K562 (cell line): ENCODE measurements at regions not wholly inside any gene's neighbourhood (a gene's known extent, or its start where the extent isn't known, plus 50 kb on each side); places are given as distances from the start of the nearest gene placed in this dataset.

Source experiments
- ATAC-seq: fragments of 200-7000 bp; cut with Tn5 transposase; 3 replicates; pipeline ENCODE4 v1.9.1; 2020; ENCODE audit warnings: moderate library complexity
- BruUV-seq: library from RNA; stranded (reverse); fragments of 400-500 nt; replicated peaks from 2 replicates; lab custom pipeline; 2021; lab: Mats Ljungman, UMichigan
- CTCF ChIA-PET: fragments of 300-600 bp; formaldehyde crosslinking; extraction: SDS; loops from one replicate; lab custom pipeline; 2021; ENCODE audit warnings: low intra/inter-chr PET ratio; lab: Yijun Ruan, JAX
- POLR2A ChIA-PET: fragments of 300-600, 350-650 bp; sonication (Branson Sonifier 250); formaldehyde crosslinking; extraction: SDS; loops from one replicate; lab custom pipeline; 2021; ENCODE audit warnings: antibody characterized with exemption, inconsistent platforms; lab: Yijun Ruan, JAX
- DNase-seq, 4 experiments: peaks; one replicate each; pipeline versions ENCODE4 v3.0.0 to v3.0.0-alpha.2; 2011 to 2018; ENCODE audit warnings: low spot score in 3 of 4, mixed read lengths in 3 of 4; ENCODE audit errors: extremely low read depth in 1 of 4
- FAIRE-seq: peaks from 2 replicates; lab custom pipeline; 2011; peaks lifted over from hg19 to GRCh38; lab: Jason Lieb, UNC
- H2AFZ ChIP-seq: 2 replicates; pipeline ENCODE4 v1.6.0; 2011; ENCODE audit warnings: low read depth, low read length, control low read depth, inconsistent platforms
- H3K27ac ChIP-seq: fragments of 200-600 bp; 3 replicates; pipeline ENCODE4 v1.8.0; 2011; ENCODE audit warnings: low read depth, mild to moderate bottlenecking, control low read depth, inconsistent platforms, low read length, moderate library complexity, mixed read lengths; ENCODE audit errors: extremely low read depth
- H3K27me3 ChIP-seq, 2 experiments: fragments of 300-600 bp in 1 of 2; 2 replicates in 1 of 2; 3 replicates in 1 of 2; pipeline versions ENCODE4 v1.6.0 to v1.8.0; 2011; ENCODE audit warnings: inconsistent platforms in 2 of 2, low read length in 2 of 2, mild to moderate bottlenecking in 1 of 2, mixed read lengths in 1 of 2, moderate library complexity in 1 of 2; ENCODE audit not compliant: control insufficient read depth in 2 of 2, insufficient read depth in 2 of 2
- H3K36me3 ChIP-seq: fragments of 300-600 bp; 3 replicates; pipeline ENCODE4 v1.8.0; 2011; ENCODE audit warnings: mild to moderate bottlenecking, low read length, inconsistent platforms; ENCODE audit not compliant: control insufficient read depth, insufficient read depth
- H3K4me1 ChIP-seq, 2 experiments: fragments of 200-600 bp in 1 of 2; replicated peaks in 1 of 2; 2 replicates in 1 of 2; 3 replicates in 1 of 2; pipeline versions ENCODE4 v1.5.1 to v1.8.0; 2011; ENCODE audit warnings: inconsistent platforms in 2 of 2, low read length in 2 of 2, mild to moderate bottlenecking in 1 of 2, mixed read lengths in 1 of 2, moderate library complexity in 1 of 2; ENCODE audit not compliant: control insufficient read depth in 2 of 2, insufficient read depth in 2 of 2
- H3K4me2 ChIP-seq: 2 replicates; pipeline ENCODE4 v1.6.1; 2011; ENCODE audit warnings: low read length, control low read depth, inconsistent platforms, mixed read lengths; ENCODE audit not compliant: insufficient read depth
- H3K4me3 ChIP-seq: fragments of 200-600 bp; sonication (generic), shearing (Covaris generic); 2 replicates; pipeline ENCODE4 v1.5.1; 2016; ENCODE audit warnings: control low read depth, inconsistent platforms
- H3K79me2 ChIP-seq: fragments of 200-600 bp; 3 replicates; pipeline ENCODE4 v1.8.0; 2011; ENCODE audit warnings: low read length, inconsistent platforms; ENCODE audit not compliant: control insufficient read depth, insufficient read depth
- H3K9ac ChIP-seq, 2 experiments: 2 replicates each; pipeline versions ENCODE4 v1.6.0 to v1.6.1; 2011; ENCODE audit warnings: low read depth in 2 of 2, low read length in 2 of 2, control low read depth in 1 of 2, inconsistent platforms in 1 of 2, mild to moderate bottlenecking in 1 of 2, mixed read lengths in 1 of 2; ENCODE audit not compliant: insufficient read depth in 1 of 2
- H3K9me1 ChIP-seq: one replicate; pipeline ENCODE4 v1.6.0; 2011; ENCODE audit warnings: inconsistent platforms, mild to moderate bottlenecking, low read length, moderate library complexity; ENCODE audit not compliant: control insufficient read depth, insufficient read depth
- H3K9me3 ChIP-seq: replicated peaks from 2 replicates; pipeline ENCODE4 v1.5.1; 2011; ENCODE audit warnings: low read depth, low read length, inconsistent platforms; ENCODE audit not compliant: control insufficient read depth, insufficient read depth
- H4K20me1 ChIP-seq: replicated peaks from 2 replicates; pipeline ENCODE4 v1.6.1; 2011; ENCODE audit warnings: low read length, inconsistent platforms, mixed read lengths; ENCODE audit not compliant: control insufficient read depth, insufficient read depth
- DPF2 ChIP-seq: fragments of 450-650 bp; IDR thresholded peaks from 2 replicates; pipeline ENCODE4 v1.6.1; 2016
- ETS2 ChIP-seq: IDR thresholded peaks from 2 replicates; pipeline ENCODE4 v1.6.1; 2016; ENCODE audit warnings: borderline replicate concordance, missing genetic modification characterization, mild to moderate bottlenecking, moderate library complexity, missing compliant biosample characterization; ENCODE audit not compliant: poor library complexity, severe bottlenecking
- EZH2 ChIP-seq: IDR thresholded peaks from 2 replicates; pipeline ENCODE4 v1.6.1; 2012; ENCODE audit warnings: low read depth, mild to moderate bottlenecking, inconsistent platforms, low read length, borderline replicate concordance
- MAFK ChIP-seq: IDR thresholded peaks from 2 replicates; pipeline ENCODE4 v1.6.1; 2011; ENCODE audit warnings: low read length, improper control_type of control experiment
- MCM2 ChIP-seq: fragments of 450-650 bp; IDR thresholded peaks from 2 replicates; pipeline ENCODE4 v1.6.1; 2017; ENCODE audit warnings: low read depth, mild to moderate bottlenecking
- NFYB ChIP-seq: IDR thresholded peaks from 2 replicates; pipeline ENCODE4 v1.6.1; 2011; ENCODE audit warnings: mild to moderate bottlenecking, moderate library complexity; ENCODE audit not compliant: insufficient read length; ENCODE audit errors: extremely low read depth
- NKRF ChIP-seq: fragments of 450-650 bp; IDR thresholded peaks from 2 replicates; pipeline ENCODE4 v1.6.1; 2016; ENCODE audit warnings: borderline replicate concordance
- NR3C1 ChIP-seq: sonication (generic); formaldehyde crosslinking; IDR thresholded peaks from 2 replicates; pipeline ENCODE4 v1.8.1; 2022; ENCODE audit warnings: missing genetic modification reagents
- RBM17 ChIP-seq: fragments of 200-400 bp; formaldehyde crosslinking; IDR thresholded peaks from 2 replicates; pipeline ENCODE4 v1.6.1; 2017; ENCODE audit warnings: low read depth, mild to moderate bottlenecking, low read length, borderline replicate concordance
- SAFB ChIP-seq: fragments of 200-400 bp; formaldehyde crosslinking; IDR thresholded peaks from 2 replicates; pipeline ENCODE4 v1.6.1; 2017; ENCODE audit warnings: low read depth, low read length, borderline replicate concordance
- SETDB1 ChIP-seq: IDR thresholded peaks from one replicate; pipeline ENCODE4 v1.6.1; 2012; ENCODE audit warnings: low read length, control low read depth, inconsistent platforms
- ZBTB5 ChIP-seq: fragments of 450-650 bp; IDR thresholded peaks from 2 replicates; pipeline ENCODE4 v1.6.1; 2017; ENCODE audit warnings: antibody characterized with exemption
- ZKSCAN1 ChIP-seq: fragments of 150-350 bp; IDR thresholded peaks from 2 replicates; pipeline ENCODE4 v1.6.1; 2016; ENCODE audit warnings: low read depth, low read length
- ZNF232 ChIP-seq: sonication (generic); formaldehyde crosslinking; IDR thresholded peaks from 2 replicates; pipeline ENCODE4 v1.8.0; 2022; ENCODE audit warnings: mild to moderate bottlenecking, missing genetic modification reagents
- WGBS: fragments of 100-300 bp; shearing (Covaris generic); methylation state at CpG from one replicate; pipeline ENCODE4 v1.1.6; 2016; ENCODE audit warnings: low coverage, mixed read lengths; ENCODE audit not compliant: insufficient coverage; ENCODE audit errors: missing lambda C conversion rate; 5-methylcytosine and 5-hydroxymethylcytosine counted together
- in situ Hi-C: fragments of 300-500 bp; cut with MboI; formaldehyde crosslinking; loops from 4 replicates; pipeline ENCODE4 v1.15.0; 2018; ENCODE audit warnings: inconsistent platforms, mixed read lengths
- intact Hi-C: fragments of 100-400 bp; cut with micrococcal nuclease; formaldehyde crosslinking; loops from 2 replicates; pipeline ENCODE4 v1.14.2; 2022

DNA sequence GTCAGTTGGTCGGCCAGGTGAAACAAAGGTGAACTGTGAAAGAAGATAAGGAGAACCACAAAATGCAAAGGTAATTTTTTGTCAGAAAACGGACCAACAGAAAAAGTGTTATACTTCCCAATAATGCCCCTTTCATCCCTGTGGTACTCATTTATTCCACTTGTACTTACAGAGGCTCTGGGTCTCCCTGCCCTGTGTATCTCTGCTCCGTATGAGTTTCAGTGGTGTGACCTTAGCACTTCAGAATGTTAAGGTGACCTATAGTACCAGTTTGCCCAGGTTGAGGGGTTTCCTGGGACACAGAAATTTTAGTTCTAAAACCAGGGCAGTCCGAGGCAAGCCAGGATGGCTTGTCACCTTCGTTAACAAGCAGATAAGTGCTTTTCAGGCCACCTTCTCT lies 254.8 kb downstream of the OLFM3 start:
- Histone ChIP-seq H3K4me2 (no peak overlapping the region), H3K9me1 (no peaks in the 10 kb centered on the region), H3K4me3 (no peak overlapping the region), H4K20me1 (no peaks in the 10 kb centered on the region), H3K27me3 (no peaks in the 10 kb centered on the region), H2AFZ (no peak overlapping the region), H3K4me1 (no peaks in the 10 kb centered on the region), H3K36me3 (no peaks in the 10 kb centered on the region), H3K27ac (no peak overlapping the region), H3K9me3 (no peaks in the 10 kb centered on the region), H3K79me2 (no peaks in the 10 kb centered on the region), H3K9ac (no peak overlapping the region)
- FAIRE-seq: no peak
- intact Hi-C loops (no loop called here), in situ Hi-C loops (no loop called here)
- no peak for DNase-seq
- WGBS: 0% methylated on average over 5 of the region's 5 CpGs
- no peak for ATAC-seq
- CTCF ChIA-PET: no interaction called here
- TF ChIP-seq SAFB: no peak
- no peak for TF ChIP-seq DPF2
- no peak for TF ChIP-seq SETDB1
- no peak for TF ChIP-seq ZNF232
- TF ChIP-seq ETS2 (tag): no peak
- TF ChIP-seq NR3C1 (CRISPR knock-in tag): no peak
- no peak for TF ChIP-seq MAFK
- TF ChIP-seq EZH2: no peak
- no peak for TF ChIP-seq ZBTB5
- no peak for TF ChIP-seq MCM2
- TF ChIP-seq ZKSCAN1: no peak
- TF ChIP-seq RBM17: no peak
- TF ChIP-seq NFYB: no peak
- no peak for TF ChIP-seq NKRF
- POLR2A ChIA-PET: no interaction called here
- BruUV-seq: no TSS peak
